ENCODE measurements at regions not wholly inside any gene's neighbourhood (a gene's known extent, or its start where the extent isn't known, plus 50 kb on each side); places are given as distances from the start of the nearest gene placed in this dataset.
A peak's percentile ranks its signal among the peaks of the same experiment; 100 is the strongest.

- TF ChIP-seq, protein P1, sequence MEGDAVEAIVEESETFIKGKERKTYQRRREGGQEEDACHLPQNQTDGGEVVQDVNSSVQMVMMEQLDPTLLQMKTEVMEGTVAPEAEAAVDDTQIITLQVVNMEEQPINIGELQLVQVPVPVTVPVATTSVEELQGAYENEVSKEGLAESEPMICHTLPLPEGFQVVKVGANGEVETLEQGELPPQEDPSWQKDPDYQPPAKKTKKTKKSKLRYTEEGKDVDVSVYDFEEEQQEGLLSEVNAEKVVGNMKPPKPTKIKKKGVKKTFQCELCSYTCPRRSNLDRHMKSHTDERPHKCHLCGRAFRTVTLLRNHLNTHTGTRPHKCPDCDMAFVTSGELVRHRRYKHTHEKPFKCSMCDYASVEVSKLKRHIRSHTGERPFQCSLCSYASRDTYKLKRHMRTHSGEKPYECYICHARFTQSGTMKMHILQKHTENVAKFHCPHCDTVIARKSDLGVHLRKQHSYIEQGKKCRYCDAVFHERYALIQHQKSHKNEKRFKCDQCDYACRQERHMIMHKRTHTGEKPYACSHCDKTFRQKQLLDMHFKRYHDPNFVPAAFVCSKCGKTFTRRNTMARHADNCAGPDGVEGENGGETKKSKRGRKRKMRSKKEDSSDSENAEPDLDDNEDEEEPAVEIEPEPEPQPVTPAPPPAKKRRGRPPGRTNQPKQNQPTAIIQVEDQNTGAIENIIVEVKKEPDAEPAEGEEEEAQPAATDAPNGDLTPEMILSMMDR (IDR thresholded peaks at IDR 0.05): no peak
- ATAC-seq (no peak), DNase-seq (peak in 1 of 2 donors; percentile 2)
- no peak overlapping the region for H3K27ac ChIP-seq
- peaks cover 0 to 5% (median 0%) of the 10 kb centered on the region in 9 donors for H3K4me1 ChIP-seq
- WGBS, 2 donors: 71 to 74% methylated on average over 26 of the region's 26 CpGs
- H3K9me3 ChIP-seq: no peaks in the 10 kb centered on the region
- H3K4me3 ChIP-seq: no peak overlapping the region
- peaks cover 0 to 74% (median 14%) of the 10 kb centered on the region in 7 donors for H3K27me3 ChIP-seq
- H3K36me3 ChIP-seq: no peaks in the 10 kb centered on the region
- intact Hi-C loops (cut with DNase I): no loop called here
Measured at GRCh38 chr11:134529212-134530096, 117.4 kb upstream of the B3GAT1 start.

DNA sequence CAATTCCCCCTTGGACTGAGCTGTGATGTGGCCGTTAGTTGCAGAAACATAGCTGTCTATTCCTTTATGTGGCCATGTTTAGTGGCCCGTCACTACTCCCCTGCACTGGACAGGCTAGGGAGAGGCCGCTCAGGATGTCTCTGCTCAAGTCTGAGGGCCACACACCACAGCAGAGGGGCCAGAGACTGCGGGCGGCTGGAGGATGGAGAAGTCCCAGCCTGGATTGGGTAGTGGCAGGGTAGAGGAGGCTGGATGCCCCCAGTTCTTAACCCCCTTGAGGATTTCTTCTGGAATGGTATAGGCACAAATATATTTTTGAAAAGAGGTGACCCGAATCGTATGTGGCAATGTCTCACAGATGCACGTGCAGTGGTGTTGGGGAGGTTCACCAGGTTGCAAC, 116.4 kb upstream of the B3GAT1 start:
- peaks cover 0 to 69% (median 13%) of the 10 kb centered on the region in 7 donors for H3K27me3 ChIP-seq
- TF ChIP-seq, protein P1 (IDR thresholded peaks at IDR 0.05): no peak
- no peaks in the 10 kb centered on the region for H3K36me3 ChIP-seq
- no peak overlapping the region for H3K4me3 ChIP-seq
- intact Hi-C loops (cut with DNase I): no loop called here
- H3K27ac ChIP-seq: no peak overlapping the region
- peaks cover 0 to 5% (median 0%) of the 10 kb centered on the region in 9 donors for H3K4me1 ChIP-seq
- DNase-seq (peak in 1 of 2 donors; percentile 2), ATAC-seq (no peak)
- 89 to 91% methylated on average over 8 of the region's 8 CpGs for WGBS, 2 donors
- H3K9me3 ChIP-seq: no peaks in the 10 kb centered on the region

DNA sequence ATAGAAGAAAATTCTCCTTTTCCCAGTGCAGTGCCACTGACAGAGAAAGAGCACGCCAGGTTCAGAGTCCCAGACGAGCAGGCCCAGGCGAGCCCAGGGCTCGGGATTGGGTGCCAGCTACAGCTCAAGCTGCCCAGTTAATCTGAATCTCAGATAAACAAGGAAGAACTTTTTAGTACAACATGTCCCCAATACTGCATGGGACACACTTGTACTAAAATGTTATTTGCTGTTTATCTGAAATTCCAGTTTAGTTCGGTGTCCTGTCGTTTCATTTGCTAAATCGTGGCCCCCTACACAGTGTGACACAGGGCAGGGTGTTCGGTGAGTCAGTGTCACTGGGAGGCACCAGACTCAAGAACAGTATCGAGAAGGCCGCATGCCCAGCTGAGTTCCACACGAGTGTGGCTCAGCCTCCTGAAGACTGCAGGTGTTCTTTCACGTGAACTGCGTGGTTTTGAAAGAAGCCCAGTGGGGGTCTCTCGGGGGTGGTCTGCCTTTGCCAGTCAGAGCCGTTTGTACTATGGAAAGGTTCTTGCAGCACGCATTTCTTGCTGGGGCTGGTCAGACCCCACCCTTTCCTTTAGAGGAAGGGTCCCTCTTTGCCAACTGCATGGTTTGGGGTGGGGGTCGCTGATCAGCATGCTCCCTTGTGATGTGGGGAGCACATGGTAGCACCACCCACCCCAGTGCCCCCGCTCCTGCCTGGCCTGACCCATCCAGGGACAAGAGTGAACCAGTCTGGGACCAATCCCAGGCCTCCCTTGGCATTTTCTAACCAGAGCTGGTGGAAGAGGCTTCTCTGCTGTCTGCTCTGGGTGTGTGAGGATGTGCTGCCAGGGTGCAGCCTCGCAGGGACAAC, 115.6 kb upstream of the B3GAT1 start:
- Histone ChIP-seq H3K4me1 (peaks cover 0 to 5% (median 0%) of the 10 kb centered on the region in 9 donors), H3K9me3 (no peaks in the 10 kb centered on the region), H3K36me3 (no peaks in the 10 kb centered on the region), H3K27me3 (peaks cover 0 to 69% (median 13%) of the 10 kb centered on the region in 7 donors), H3K4me3 (no peak overlapping the region), H3K27ac (no peak overlapping the region)
- DNase-seq: peak in 1 of 2 donors; percentile 3
- WGBS, 2 donors: 73 to 74% methylated on average over 19 of the region's 19 CpGs
- TF ChIP-seq, protein P1 (IDR thresholded peaks at IDR 0.05): no peak
- intact Hi-C loops (cut with DNase I): no loop called here
- ATAC-seq: no peak

All from heart right ventricle (tissue), 16 donors.